ENCODE measurements at regions not wholly inside any gene's neighbourhood (a gene's known extent, or its start where the extent isn't known, plus 50 kb on each side); places are given as distances from the start of the nearest gene placed in this dataset.
A peak's percentile ranks its signal among the peaks of the same experiment; 100 is the strongest.

DNA sequence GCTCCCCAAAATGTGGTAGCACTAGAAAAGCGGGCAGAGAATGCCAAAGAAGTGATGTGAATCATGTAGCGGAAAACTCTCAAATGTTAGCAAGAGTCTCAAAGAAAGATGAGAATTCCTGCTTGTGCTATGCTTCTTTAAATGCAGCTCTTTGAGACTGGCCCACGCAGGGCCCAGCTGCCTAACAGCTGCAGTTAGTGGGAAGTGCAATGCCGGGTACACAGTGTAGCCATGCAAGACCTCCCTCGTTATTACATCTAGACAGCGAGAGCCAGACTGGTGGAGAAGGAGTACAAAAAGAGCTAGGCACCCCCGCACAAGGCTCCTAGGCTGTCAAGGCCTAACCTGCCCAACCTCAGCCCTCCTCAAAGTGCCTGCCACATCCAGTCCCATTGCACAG is 201.7 kb upstream of the PRDM1 start:
- Histone ChIP-seq H3K27ac (ENCODE audit: low read depth in 1 of 2, low read length in 1 of 2) (no peak overlapping the region), H3K9me3 (ENCODE audit: control insufficient read depth in 4 of 4, insufficient read depth in 3 of 4, low read length in 3 of 4) (no peaks in the 10 kb centered on the region), H3K4me3 (no peak overlapping the region), H3K4me1 (ENCODE audit: control insufficient read depth in 5 of 5, insufficient read depth in 5 of 5, low read length in 5 of 5) (peaks cover 0 to 2% (median 0%) of the 10 kb centered on the region in 5 donors), H3K36me3 (ENCODE audit: control insufficient read depth in 4 of 4, insufficient read depth in 4 of 4, low read length in 4 of 4) (no peaks in the 10 kb centered on the region), H3K9ac (ENCODE audit: insufficient read depth in 1 of 2, low read length in 2 of 2) (no peak overlapping the region), H3K27me3 (ENCODE audit: control insufficient read depth in 3 of 3, insufficient read depth in 3 of 3, low read length in 2 of 3) (no peaks in the 10 kb centered on the region)
- TF ChIP-seq, protein P1, sequence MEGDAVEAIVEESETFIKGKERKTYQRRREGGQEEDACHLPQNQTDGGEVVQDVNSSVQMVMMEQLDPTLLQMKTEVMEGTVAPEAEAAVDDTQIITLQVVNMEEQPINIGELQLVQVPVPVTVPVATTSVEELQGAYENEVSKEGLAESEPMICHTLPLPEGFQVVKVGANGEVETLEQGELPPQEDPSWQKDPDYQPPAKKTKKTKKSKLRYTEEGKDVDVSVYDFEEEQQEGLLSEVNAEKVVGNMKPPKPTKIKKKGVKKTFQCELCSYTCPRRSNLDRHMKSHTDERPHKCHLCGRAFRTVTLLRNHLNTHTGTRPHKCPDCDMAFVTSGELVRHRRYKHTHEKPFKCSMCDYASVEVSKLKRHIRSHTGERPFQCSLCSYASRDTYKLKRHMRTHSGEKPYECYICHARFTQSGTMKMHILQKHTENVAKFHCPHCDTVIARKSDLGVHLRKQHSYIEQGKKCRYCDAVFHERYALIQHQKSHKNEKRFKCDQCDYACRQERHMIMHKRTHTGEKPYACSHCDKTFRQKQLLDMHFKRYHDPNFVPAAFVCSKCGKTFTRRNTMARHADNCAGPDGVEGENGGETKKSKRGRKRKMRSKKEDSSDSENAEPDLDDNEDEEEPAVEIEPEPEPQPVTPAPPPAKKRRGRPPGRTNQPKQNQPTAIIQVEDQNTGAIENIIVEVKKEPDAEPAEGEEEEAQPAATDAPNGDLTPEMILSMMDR (IDR thresholded peaks at IDR 0.05; ENCODE audit: control extremely low read depth, extremely low read depth) = no peak
- no peak for ATAC-seq (ENCODE audit: insufficient read depth, low FRiP score)
- 51 to 89% methylated on average over 7 of the region's 7 CpGs for WGBS, 2 donors
- DNase-seq = no peak

DNA sequence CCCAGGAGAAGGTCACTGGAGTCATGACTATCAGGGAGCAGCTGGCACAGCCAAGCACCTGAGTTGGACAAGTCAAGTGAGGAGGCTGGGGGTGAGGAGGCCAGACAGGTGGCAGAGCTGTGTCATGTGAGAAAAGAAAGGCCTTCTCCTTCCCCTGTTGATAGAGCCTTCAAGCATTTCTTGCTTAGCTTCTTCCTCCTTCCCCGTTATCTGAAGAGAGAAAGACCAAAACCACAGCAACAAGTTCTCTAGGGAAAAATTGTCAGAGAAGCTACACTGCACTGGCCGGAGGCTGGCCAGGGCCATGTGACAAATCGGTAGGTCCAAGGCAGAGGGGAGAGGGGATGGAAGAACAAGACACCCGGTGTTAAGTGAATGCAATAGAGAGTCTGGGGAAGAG is 202.1 kb upstream of the PRDM1 start:
- no peaks in the 10 kb centered on the region for H3K36me3 ChIP-seq (ENCODE audit: control insufficient read depth in 4 of 4, insufficient read depth in 4 of 4, low read length in 4 of 4)
- no peak overlapping the region for H3K4me3 ChIP-seq
- TF ChIP-seq, protein P1 (IDR thresholded peaks at IDR 0.05; ENCODE audit: control extremely low read depth, extremely low read depth) = no peak
- H3K9ac ChIP-seq (ENCODE audit: insufficient read depth in 1 of 2, low read length in 2 of 2) = no peak overlapping the region
- peaks cover 0 to 2% (median 0%) of the 10 kb centered on the region in 5 donors for H3K4me1 ChIP-seq (ENCODE audit: control insufficient read depth in 5 of 5, insufficient read depth in 5 of 5, low read length in 5 of 5)
- H3K9me3 ChIP-seq (ENCODE audit: control insufficient read depth in 4 of 4, insufficient read depth in 3 of 4, low read length in 3 of 4) = no peaks in the 10 kb centered on the region
- 62 to 76% methylated on average over 4 of the region's 4 CpGs for WGBS, 2 donors
- DNase-seq (no peak), ATAC-seq (ENCODE audit: insufficient read depth, low FRiP score) (no peak)
- no peak overlapping the region for H3K27ac ChIP-seq (ENCODE audit: low read depth in 1 of 2, low read length in 1 of 2)
- H3K27me3 ChIP-seq (ENCODE audit: control insufficient read depth in 3 of 3, insufficient read depth in 3 of 3, low read length in 2 of 3) = no peaks in the 10 kb centered on the region

DNA sequence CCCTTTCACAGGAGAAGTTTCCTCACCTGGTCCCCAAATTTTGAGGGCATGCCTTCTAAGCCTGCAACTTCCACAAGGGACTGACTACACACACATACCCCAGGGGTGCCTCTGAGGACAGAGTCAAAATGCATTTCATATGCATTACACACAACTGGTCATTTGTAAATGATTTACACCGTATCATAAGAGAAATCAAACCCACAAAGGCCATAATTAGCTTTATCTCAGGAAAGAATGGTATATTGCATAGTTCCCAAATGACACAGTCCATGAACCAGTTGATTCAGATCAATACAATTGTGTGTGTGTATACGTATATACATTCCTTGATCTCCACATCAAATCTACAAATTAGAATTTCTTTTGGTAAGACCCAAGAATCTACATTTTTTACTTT is 203.3 kb upstream of the PRDM1 start:
- Histone ChIP-seq H3K9ac (ENCODE audit: insufficient read depth in 1 of 2, low read length in 2 of 2) (no peak overlapping the region), H3K27ac (ENCODE audit: low read depth in 1 of 2, low read length in 1 of 2) (no peak overlapping the region), H3K27me3 (ENCODE audit: control insufficient read depth in 3 of 3, insufficient read depth in 3 of 3, low read length in 2 of 3) (no peaks in the 10 kb centered on the region), H3K4me1 (ENCODE audit: control insufficient read depth in 5 of 5, insufficient read depth in 5 of 5, low read length in 5 of 5) (peaks cover 0 to 2% (median 0%) of the 10 kb centered on the region in 5 donors), H3K4me3 (no peak overlapping the region), H3K36me3 (ENCODE audit: control insufficient read depth in 4 of 4, insufficient read depth in 4 of 4, low read length in 4 of 4) (no peaks in the 10 kb centered on the region), H3K9me3 (ENCODE audit: control insufficient read depth in 4 of 4, insufficient read depth in 3 of 4, low read length in 3 of 4) (no peaks in the 10 kb centered on the region)
- DNase-seq (no peak), ATAC-seq (ENCODE audit: insufficient read depth, low FRiP score) (no peak)
- TF ChIP-seq, protein P1 (IDR thresholded peaks at IDR 0.05; ENCODE audit: control extremely low read depth, extremely low read depth) = no peak
- 92 to 95% methylated on average over 2 of the region's 2 CpGs for WGBS, 2 donors

DNA sequence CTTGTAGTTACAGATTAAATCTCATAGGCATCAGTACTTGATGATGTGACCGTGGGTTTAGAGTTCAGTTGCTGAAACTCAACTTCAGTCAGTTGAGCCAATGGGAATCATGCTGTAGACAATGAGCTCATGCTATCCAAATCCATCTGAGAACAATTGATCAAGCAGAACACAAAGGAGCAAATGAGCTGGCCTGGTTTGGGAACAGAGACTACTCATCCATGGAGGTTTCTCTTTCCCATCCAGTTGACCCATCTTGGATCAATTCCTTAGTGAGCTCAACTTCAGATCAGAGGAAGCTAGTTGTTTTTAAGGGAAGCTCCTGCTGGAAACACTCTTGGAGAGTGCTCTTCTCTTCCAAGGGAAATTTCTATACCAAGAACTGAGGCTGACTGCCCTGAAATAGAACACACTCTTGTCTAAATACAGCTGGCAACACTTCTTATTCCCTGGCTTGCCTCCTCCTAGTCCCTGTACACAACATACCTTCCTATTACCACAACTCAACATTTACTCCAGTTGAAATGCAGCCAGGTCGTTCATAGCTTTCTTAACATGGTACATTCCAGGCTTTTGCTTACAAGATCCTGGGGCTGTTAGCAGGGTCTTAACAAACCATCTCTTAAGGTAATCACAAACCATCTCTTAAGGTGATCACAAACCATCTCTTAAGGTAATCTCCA is 203.9 kb upstream of the PRDM1 start:
- H3K4me1 ChIP-seq (ENCODE audit: control insufficient read depth in 5 of 5, insufficient read depth in 5 of 5, low read length in 5 of 5) = peaks cover 0 to 2% (median 0%) of the 10 kb centered on the region in 5 donors
- peak in 1 of 3 donors; percentile 28 for DNase-seq
- ATAC-seq (ENCODE audit: insufficient read depth, low FRiP score) = no peak
- H3K27ac ChIP-seq (ENCODE audit: low read depth in 1 of 2, low read length in 1 of 2) = no peak overlapping the region
- H3K9me3 ChIP-seq (ENCODE audit: control insufficient read depth in 4 of 4, insufficient read depth in 3 of 4, low read length in 3 of 4) = no peaks in the 10 kb centered on the region
- H3K27me3 ChIP-seq (ENCODE audit: control insufficient read depth in 3 of 3, insufficient read depth in 3 of 3, low read length in 2 of 3) = no peaks in the 10 kb centered on the region
- H3K36me3 ChIP-seq (ENCODE audit: control insufficient read depth in 4 of 4, insufficient read depth in 4 of 4, low read length in 4 of 4) = no peaks in the 10 kb centered on the region
- H3K9ac ChIP-seq (ENCODE audit: insufficient read depth in 1 of 2, low read length in 2 of 2) = no peak overlapping the region
- WGBS, 2 donors = 83 to 93% methylated on average over 2 of the region's 2 CpGs
- no peak overlapping the region for H3K4me3 ChIP-seq
- TF ChIP-seq, protein P1 (IDR thresholded peaks at IDR 0.05; ENCODE audit: control extremely low read depth, extremely low read depth) = no peak
